H9 (cell line): ENCODE measurements at regions not wholly inside any gene's neighbourhood (a gene's known extent, or its start where the extent isn't known, plus 50 kb on each side); places are given as distances from the start of the nearest gene placed in this dataset.

Experiments
- DNase-seq: peaks from one replicate; pipeline ENCODE4 v3.0.0-alpha.2; 2017
- H2AFZ ChIP-seq: one replicate; pipeline ENCODE4 v1.6.1; 2013; ENCODE audit warnings: mild to moderate bottlenecking, low read length, control low read depth, moderate library complexity
- H2AK5ac ChIP-seq: 2 replicates; pipeline ENCODE4 v1.6.1; 2013; ENCODE audit warnings: low read length, control low read depth, mixed read lengths; ENCODE audit not compliant: insufficient read length
- H2BK120ac ChIP-seq: one replicate; pipeline ENCODE4 v1.6.1; 2013; ENCODE audit warnings: low read depth, mild to moderate bottlenecking, low read length, control low read depth, inconsistent platforms; ENCODE audit not compliant: poor library complexity, severe bottlenecking
- H2BK12ac ChIP-seq: 2 replicates; pipeline ENCODE4 v1.6.1; 2013; ENCODE audit warnings: low read length, control low read depth, mixed read lengths, low read depth; ENCODE audit not compliant: insufficient read length
- H2BK15ac ChIP-seq: 2 replicates; pipeline ENCODE4 v1.6.1; 2013; ENCODE audit warnings: low read depth, low read length, control low read depth
- H2BK20ac ChIP-seq: one replicate; pipeline ENCODE4 v1.6.1; 2013; ENCODE audit warnings: low read depth, mild to moderate bottlenecking, low read length, control low read depth, inconsistent platforms; ENCODE audit not compliant: poor library complexity, severe bottlenecking
- H2BK5ac ChIP-seq: 2 replicates; pipeline ENCODE4 v1.6.1; 2013; ENCODE audit warnings: low read length, control low read depth, mixed read lengths; ENCODE audit not compliant: insufficient read length
- H3K14ac ChIP-seq: 2 replicates; pipeline ENCODE4 v1.6.1; 2013; ENCODE audit warnings: low read length, control low read depth; ENCODE audit not compliant: insufficient read depth
- H3K18ac ChIP-seq: 2 replicates; pipeline ENCODE4 v1.6.1; 2013; ENCODE audit warnings: low read depth, mild to moderate bottlenecking, mixed read lengths, low read length, control low read depth; ENCODE audit not compliant: insufficient read length
- H3K23ac ChIP-seq: 2 replicates; pipeline ENCODE4 v1.6.1; 2013; ENCODE audit warnings: low read length, control low read depth, mixed read lengths, low read depth; ENCODE audit not compliant: insufficient read length
- H3K23me2 ChIP-seq: 2 replicates; pipeline ENCODE4 v1.6.1; 2013; ENCODE audit warnings: low read depth, mild to moderate bottlenecking, mixed read lengths, low read length, control low read depth; ENCODE audit not compliant: insufficient read length, poor library complexity, severe bottlenecking
- H3K27ac ChIP-seq: 2 replicates; pipeline ENCODE4 v1.5.1; 2013; ENCODE audit warnings: low read length, control low read depth, mixed read lengths, low read depth; ENCODE audit not compliant: insufficient read length
- H3K27me3 ChIP-seq: 2 replicates; pipeline ENCODE4 v1.6.1; 2013; ENCODE audit warnings: low read length, control low read depth, inconsistent platforms; ENCODE audit not compliant: insufficient read depth
- H3K4ac ChIP-seq: 2 replicates; pipeline ENCODE4 v1.6.1; 2013; ENCODE audit warnings: low read depth, mild to moderate bottlenecking, control low read depth, inconsistent platforms, low read length, moderate library complexity
- H3K4me1 ChIP-seq: 2 replicates; pipeline ENCODE4 v1.6.1; 2013; ENCODE audit warnings: low read length, control low read depth, inconsistent platforms; ENCODE audit not compliant: insufficient read depth
- H3K4me2 ChIP-seq: 2 replicates; pipeline ENCODE4 v1.6.1; 2013; ENCODE audit warnings: low read length, control low read depth, mixed read lengths; ENCODE audit not compliant: insufficient read length, insufficient read depth
- H3K56ac ChIP-seq: 2 replicates; pipeline ENCODE4 v1.6.1; 2013; ENCODE audit warnings: low read depth, mild to moderate bottlenecking, mixed read lengths, low read length, control low read depth; ENCODE audit not compliant: insufficient read length
- H3K79me1 ChIP-seq: 2 replicates; pipeline ENCODE4 v1.6.1; 2013; ENCODE audit warnings: low read depth, mild to moderate bottlenecking, moderate library complexity, low read length, control low read depth, inconsistent platforms; ENCODE audit not compliant: insufficient read depth, poor library complexity, severe bottlenecking
- H3K79me2 ChIP-seq: 2 replicates; pipeline ENCODE4 v1.6.1; 2013; ENCODE audit warnings: low read length, control low read depth, inconsistent platforms; ENCODE audit not compliant: insufficient read depth
- H3K9ac ChIP-seq: 2 replicates; pipeline ENCODE4 v1.6.1; 2013; ENCODE audit warnings: low read length, control low read depth, mixed read lengths; ENCODE audit not compliant: insufficient read length; ENCODE audit errors: extremely low read depth
- H3K9me3 ChIP-seq: one replicate; pipeline ENCODE4 v1.6.1; 2013; ENCODE audit warnings: low read depth, low read length, inconsistent platforms; ENCODE audit not compliant: control insufficient read depth
- H3T11ph ChIP-seq: one replicate; pipeline ENCODE4 v1.6.1; 2013; ENCODE audit warnings: mild to moderate bottlenecking, low read length, control low read depth, inconsistent platforms
- H4K20me1 ChIP-seq: one replicate; pipeline ENCODE4 v1.6.1; 2013; ENCODE audit not compliant: control insufficient read depth, insufficient read length, insufficient read depth
- H4K5ac ChIP-seq: 2 replicates; pipeline ENCODE4 v1.6.1; 2013; ENCODE audit warnings: low read depth, mild to moderate bottlenecking, mixed read lengths, low read length, control low read depth; ENCODE audit not compliant: insufficient read length
- H4K8ac ChIP-seq: replicated peaks from 2 replicates; pipeline ENCODE4 v1.6.1; 2013; ENCODE audit warnings: low read length, control low read depth, mixed read lengths, low read depth; ENCODE audit not compliant: insufficient read length
- H4K91ac ChIP-seq: 2 replicates; pipeline ENCODE4 v1.6.1; 2013; ENCODE audit warnings: low read depth, mild to moderate bottlenecking, moderate library complexity, mixed read lengths, low read length, control low read depth; ENCODE audit not compliant: insufficient read length
- H3K27ac Mint-ChIP-seq, 3 experiments: 2 replicates in 2 of 3; 3 replicates in 1 of 3; pipeline ENCODE4 v1.8.0; 2020 to 2021; ENCODE audit warnings: mixed read lengths in 3 of 3, mild to moderate bottlenecking in 1 of 3, moderate library complexity in 1 of 3
- H3K27me3 Mint-ChIP-seq: 2 replicates; pipeline ENCODE4 v1.8.0; 2021; ENCODE audit warnings: low read depth, mild to moderate bottlenecking, moderate library complexity, mixed read lengths
- H3K36me3 Mint-ChIP-seq, 3 experiments: 2 replicates in 2 of 3; 3 replicates in 1 of 3; pipeline ENCODE4 v1.8.0; 2020 to 2021; ENCODE audit warnings: low read depth in 3 of 3, mixed read lengths in 3 of 3; ENCODE audit not compliant: insufficient read depth in 1 of 3
- H3K4me1 Mint-ChIP-seq, 2 experiments: 2 replicates each; pipeline ENCODE4 v1.8.0; 2020; ENCODE audit warnings: mixed read lengths in 2 of 2
- H3K4me3 Mint-ChIP-seq, 2 experiments: 2 replicates in 1 of 2; 3 replicates in 1 of 2; pipeline ENCODE4 v1.8.0; 2020 to 2021; ENCODE audit warnings: mild to moderate bottlenecking in 2 of 2, mixed read lengths in 2 of 2, moderate library complexity in 1 of 2
- H3K9me3 Mint-ChIP-seq, 2 experiments: 2 replicates in 1 of 2; 3 replicates in 1 of 2; pipeline ENCODE4 v1.8.0; 2020; ENCODE audit warnings: mild to moderate bottlenecking in 2 of 2, mixed read lengths in 2 of 2, moderate library complexity in 1 of 2
- TF ChIP-seq, protein P1 (sequence below): fragments of 200-600 bp; sonication (generic); conservative IDR thresholded peaks from 3 replicates; pipeline ENCODE4 v1.8.0; 2021; ENCODE audit warnings: antibody characterized with exemption, mild to moderate bottlenecking

DNA sequence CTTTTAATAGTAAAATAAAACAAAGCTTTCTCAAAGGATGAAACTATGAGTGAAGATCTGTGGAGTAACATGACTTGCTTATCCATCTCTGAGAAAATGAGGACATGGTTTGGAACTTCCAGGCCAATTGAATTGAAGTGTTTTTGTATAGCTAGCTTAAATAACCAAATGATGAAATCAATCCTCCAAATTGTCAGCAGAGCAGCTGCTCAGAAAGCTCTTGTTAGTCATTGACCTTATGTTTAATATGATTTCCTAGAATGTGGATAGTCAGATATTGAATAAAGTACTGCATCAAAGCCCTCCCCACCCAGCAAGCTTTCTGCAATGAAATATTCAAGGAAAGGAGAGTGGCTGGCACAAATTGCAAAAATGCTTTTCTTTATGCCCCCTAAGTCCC lies 437.2 kb downstream of the MFSD1 start:
- no peak overlapping the region for H3K4me2 ChIP-seq
- H4K5ac ChIP-seq = no peak overlapping the region
- H3K4ac ChIP-seq = no peak overlapping the region
- no peaks in the 10 kb centered on the region for H3K9me3 Mint-ChIP-seq
- no peak overlapping the region for H4K8ac ChIP-seq
- no peak overlapping the region for H3T11ph ChIP-seq
- H2BK20ac ChIP-seq = no peak overlapping the region
- H3K56ac ChIP-seq = no peak overlapping the region
- TF ChIP-seq, protein P1, sequence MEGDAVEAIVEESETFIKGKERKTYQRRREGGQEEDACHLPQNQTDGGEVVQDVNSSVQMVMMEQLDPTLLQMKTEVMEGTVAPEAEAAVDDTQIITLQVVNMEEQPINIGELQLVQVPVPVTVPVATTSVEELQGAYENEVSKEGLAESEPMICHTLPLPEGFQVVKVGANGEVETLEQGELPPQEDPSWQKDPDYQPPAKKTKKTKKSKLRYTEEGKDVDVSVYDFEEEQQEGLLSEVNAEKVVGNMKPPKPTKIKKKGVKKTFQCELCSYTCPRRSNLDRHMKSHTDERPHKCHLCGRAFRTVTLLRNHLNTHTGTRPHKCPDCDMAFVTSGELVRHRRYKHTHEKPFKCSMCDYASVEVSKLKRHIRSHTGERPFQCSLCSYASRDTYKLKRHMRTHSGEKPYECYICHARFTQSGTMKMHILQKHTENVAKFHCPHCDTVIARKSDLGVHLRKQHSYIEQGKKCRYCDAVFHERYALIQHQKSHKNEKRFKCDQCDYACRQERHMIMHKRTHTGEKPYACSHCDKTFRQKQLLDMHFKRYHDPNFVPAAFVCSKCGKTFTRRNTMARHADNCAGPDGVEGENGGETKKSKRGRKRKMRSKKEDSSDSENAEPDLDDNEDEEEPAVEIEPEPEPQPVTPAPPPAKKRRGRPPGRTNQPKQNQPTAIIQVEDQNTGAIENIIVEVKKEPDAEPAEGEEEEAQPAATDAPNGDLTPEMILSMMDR = no peak
- no peak overlapping the region for H4K91ac ChIP-seq
- H2BK12ac ChIP-seq = no peak overlapping the region
- H3K18ac ChIP-seq = no peak overlapping the region
- H3K27me3 Mint-ChIP-seq = no peaks in the 10 kb centered on the region
- H3K23ac ChIP-seq = no peak overlapping the region
- no peaks in the 10 kb centered on the region for H3K79me2 ChIP-seq
- peaks cover 5 to 8% of the 10 kb centered on the region in 2 experiments for H3K4me1 Mint-ChIP-seq
- H3K27ac Mint-ChIP-seq = no peak overlapping the region
- H2AFZ ChIP-seq = no peak overlapping the region
- H2AK5ac ChIP-seq = no peak overlapping the region
- H3K27me3 ChIP-seq = no peaks in the 10 kb centered on the region
- no peak overlapping the region for H2BK120ac ChIP-seq
- no peak for DNase-seq
- H4K20me1 ChIP-seq = no peaks in the 10 kb centered on the region
- H2BK5ac ChIP-seq = no peak overlapping the region
- H3K79me1 ChIP-seq = no peaks in the 10 kb centered on the region
- H3K27ac ChIP-seq = no peak overlapping the region
- H3K4me1 ChIP-seq = peaks cover 3% of the 10 kb centered on the region; the same call in 1 of the 2 replicates
- no peaks in the 10 kb centered on the region for H3K9me3 ChIP-seq
- H3K9ac ChIP-seq = no peak overlapping the region
- no peaks in the 10 kb centered on the region for H3K23me2 ChIP-seq
- H3K14ac ChIP-seq = no peak overlapping the region
- no peak overlapping the region for H2BK15ac ChIP-seq
- H3K36me3 Mint-ChIP-seq = no peaks in the 10 kb centered on the region
- no peak overlapping the region for H3K4me3 Mint-ChIP-seq
